Nephron (organoid): ENCODE measurements at regions not wholly inside any gene's neighbourhood (a gene's known extent, or its start where the extent isn't known, plus 50 kb on each side); places are given as distances from the start of the nearest gene placed in this dataset.
"Not testable (repeated sequence)": the region's sequence is repeated elsewhere in the genome, so short reads cannot be mapped to it uniquely, and the experiment has no call there.

Source experiments
- H3K27ac Mint-ChIP-seq, 3 experiments: 2 replicates each; pipeline ENCODE4 v1.8.0; 2020; ENCODE audit warnings: mixed read lengths in 3 of 3, mild to moderate bottlenecking in 2 of 3, moderate library complexity in 1 of 3
- H3K27me3 Mint-ChIP-seq: 2 replicates; pipeline ENCODE4 v1.8.0; 2021; ENCODE audit warnings: low read depth, mild to moderate bottlenecking, moderate library complexity, mixed read lengths
- H3K36me3 Mint-ChIP-seq: 2 replicates; pipeline ENCODE4 v1.8.0; 2020; ENCODE audit warnings: low read depth, mixed read lengths
- H3K4me1 Mint-ChIP-seq: 2 replicates; pipeline ENCODE4 v1.8.0; 2020; ENCODE audit warnings: mixed read lengths
- H3K4me3 Mint-ChIP-seq, 3 experiments: 2 replicates each; pipeline ENCODE4 v1.8.0; 2020; ENCODE audit warnings: mild to moderate bottlenecking in 3 of 3, mixed read lengths in 3 of 3, moderate library complexity in 2 of 3
- H3K9me3 Mint-ChIP-seq: 2 replicates; pipeline ENCODE4 v1.8.0; 2020; ENCODE audit warnings: mixed read lengths
- TF ChIP-seq, protein P1 (sequence below), 3 experiments: fragments of 200-600 bp; sonication (generic); IDR thresholded peaks; one replicate each; pipeline ENCODE4 v1.5.0; 2021; ENCODE audit warnings: antibody characterized with exemption in 3 of 3; ENCODE audit not compliant: unreplicated experiment in 3 of 3

DNA sequence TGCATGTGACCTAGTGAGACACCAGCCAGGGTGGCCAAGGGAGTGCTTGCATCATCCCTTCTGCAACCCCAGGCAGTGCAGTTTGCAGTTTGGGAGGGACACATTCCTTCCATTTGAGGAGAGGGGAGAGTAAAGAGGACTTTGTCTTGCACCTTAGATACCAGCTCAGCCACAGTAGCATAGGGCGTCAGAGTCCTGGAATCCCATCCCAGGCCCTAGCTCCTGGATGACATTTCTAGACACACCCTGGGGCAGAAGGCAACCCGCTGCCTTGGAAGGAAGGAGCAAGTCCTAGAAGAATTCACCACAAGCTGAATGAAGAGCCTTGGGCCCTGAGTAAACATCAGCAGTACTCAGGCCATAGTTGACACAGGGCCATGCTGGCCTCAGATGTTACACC is 680.4 kb upstream of the IMPG1 start:
- Mint-ChIP-seq H3K27me3 (no peaks in the 10 kb centered on the region), H3K27ac (no peak overlapping the region), H3K36me3 (no peaks in the 10 kb centered on the region)

DNA sequence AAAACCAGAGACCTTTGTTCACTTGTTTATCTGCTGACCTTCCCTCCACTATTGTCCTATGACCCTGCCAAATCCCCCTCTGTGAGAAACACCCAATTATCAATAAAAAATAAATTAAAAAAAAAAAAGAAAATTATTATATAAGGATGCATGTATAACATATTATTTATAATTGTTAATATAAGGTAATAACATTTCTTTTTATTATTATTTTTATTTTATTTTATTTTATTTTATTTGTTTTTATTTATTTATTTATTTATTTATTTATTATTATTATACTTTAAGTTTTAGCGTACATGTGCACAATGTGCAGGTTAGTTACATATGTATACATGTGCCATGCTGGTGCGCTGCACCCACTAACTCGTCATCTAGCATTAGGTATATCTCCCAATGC is 672.9 kb upstream of the IMPG1 start:
- not testable (repeated sequence) for H3K9me3 Mint-ChIP-seq, H3K36me3 Mint-ChIP-seq

More for the DNA sequence above, 680.4 kb upstream of the IMPG1 start:
- Mint-ChIP-seq H3K4me1 (peaks cover under 1% of the 10 kb centered on the region), H3K9me3 (peaks cover 11% of the 10 kb centered on the region), H3K4me3 (no peak overlapping the region)
- TF ChIP-seq, protein P1, sequence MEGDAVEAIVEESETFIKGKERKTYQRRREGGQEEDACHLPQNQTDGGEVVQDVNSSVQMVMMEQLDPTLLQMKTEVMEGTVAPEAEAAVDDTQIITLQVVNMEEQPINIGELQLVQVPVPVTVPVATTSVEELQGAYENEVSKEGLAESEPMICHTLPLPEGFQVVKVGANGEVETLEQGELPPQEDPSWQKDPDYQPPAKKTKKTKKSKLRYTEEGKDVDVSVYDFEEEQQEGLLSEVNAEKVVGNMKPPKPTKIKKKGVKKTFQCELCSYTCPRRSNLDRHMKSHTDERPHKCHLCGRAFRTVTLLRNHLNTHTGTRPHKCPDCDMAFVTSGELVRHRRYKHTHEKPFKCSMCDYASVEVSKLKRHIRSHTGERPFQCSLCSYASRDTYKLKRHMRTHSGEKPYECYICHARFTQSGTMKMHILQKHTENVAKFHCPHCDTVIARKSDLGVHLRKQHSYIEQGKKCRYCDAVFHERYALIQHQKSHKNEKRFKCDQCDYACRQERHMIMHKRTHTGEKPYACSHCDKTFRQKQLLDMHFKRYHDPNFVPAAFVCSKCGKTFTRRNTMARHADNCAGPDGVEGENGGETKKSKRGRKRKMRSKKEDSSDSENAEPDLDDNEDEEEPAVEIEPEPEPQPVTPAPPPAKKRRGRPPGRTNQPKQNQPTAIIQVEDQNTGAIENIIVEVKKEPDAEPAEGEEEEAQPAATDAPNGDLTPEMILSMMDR (IDR thresholded peaks at IDR 0.05; ENCODE audit: unreplicated experiment in 3 of 3): no peak

DNA sequence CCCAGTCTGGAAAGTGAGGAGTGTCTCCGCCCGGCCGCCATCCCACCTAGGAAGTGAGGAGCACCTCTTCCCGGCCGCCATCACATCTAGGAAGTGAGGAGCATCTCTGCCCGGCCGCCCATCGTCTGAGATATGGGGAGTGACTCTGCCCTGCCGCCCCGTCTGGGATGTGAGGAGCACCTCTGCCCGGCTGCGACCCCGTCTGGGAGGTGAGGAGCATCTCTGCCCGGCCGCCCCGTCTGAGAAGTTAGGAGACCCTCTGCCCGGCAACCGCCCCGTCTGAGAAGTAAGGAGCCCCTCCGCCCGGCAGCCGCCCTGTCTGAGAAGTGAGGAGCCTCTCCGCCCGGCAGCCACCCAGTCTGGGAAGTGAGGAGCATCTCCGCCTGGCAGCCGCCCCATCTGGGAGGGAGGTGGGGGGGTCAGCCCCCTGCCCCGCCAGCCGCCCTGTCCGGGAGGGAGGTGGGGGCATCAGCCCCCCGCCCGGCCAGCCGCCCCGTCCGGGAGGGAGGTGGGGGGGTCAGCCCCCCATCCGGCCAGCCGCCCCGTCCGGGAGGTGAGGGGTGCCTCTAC is 671.8 kb upstream of the IMPG1 start:
- not testable (repeated sequence) for H3K9me3 Mint-ChIP-seq, H3K27ac Mint-ChIP-seq, H3K27me3 Mint-ChIP-seq, H3K4me1 Mint-ChIP-seq, H3K36me3 Mint-ChIP-seq, H3K4me3 Mint-ChIP-seq

More for the DNA sequence above, 672.9 kb upstream of the IMPG1 start:
- not testable (repeated sequence) for H3K4me3 Mint-ChIP-seq, H3K27me3 Mint-ChIP-seq, H3K27ac Mint-ChIP-seq, H3K4me1 Mint-ChIP-seq

DNA sequence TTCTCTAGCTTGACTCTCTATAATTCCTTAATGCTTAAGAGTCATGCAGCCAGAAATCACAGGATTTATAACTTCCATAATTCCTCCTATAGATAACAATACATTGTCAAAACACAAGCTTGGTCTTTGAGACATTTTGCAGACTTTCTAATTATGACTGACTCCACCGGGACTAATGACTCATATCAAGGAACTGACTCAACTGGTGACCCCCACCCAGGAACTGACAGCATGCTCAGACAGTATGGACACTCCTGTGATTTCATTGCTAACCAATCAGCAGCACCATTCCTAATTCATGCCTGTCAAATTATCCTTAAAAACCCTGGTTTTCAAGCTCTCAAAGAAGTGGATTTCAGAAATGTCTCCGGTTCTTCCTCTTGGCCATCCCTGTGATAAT is 670.5 kb upstream of the IMPG1 start:
- TF ChIP-seq, protein P1 (IDR thresholded peaks at IDR 0.05; ENCODE audit: unreplicated experiment in 3 of 3): no peak
- Mint-ChIP-seq H3K4me3 (no peak overlapping the region), H3K36me3 (no peaks in the 10 kb centered on the region), H3K4me1 (no peaks in the 10 kb centered on the region), H3K27ac (no peak overlapping the region), H3K27me3 (no peaks in the 10 kb centered on the region), H3K9me3 (peaks cover 9% of the 10 kb centered on the region)

DNA sequence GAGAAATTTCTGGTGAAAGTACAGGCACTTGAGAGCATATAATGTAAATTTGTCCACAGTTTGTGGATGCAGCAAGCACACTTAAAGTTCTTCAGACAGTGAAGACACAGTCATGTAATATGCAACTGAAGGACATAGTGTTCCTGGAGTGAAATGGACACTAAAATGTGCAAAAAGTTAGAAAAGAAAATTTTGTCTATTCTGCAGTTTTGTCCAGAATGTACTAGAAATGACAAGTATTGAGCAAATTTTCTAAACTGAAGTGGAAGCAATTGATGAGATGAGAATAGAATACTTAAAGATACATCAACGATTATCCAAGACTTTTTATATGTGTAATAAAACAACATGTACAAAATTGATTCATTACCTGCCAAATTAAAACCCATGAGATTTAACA is 647.0 kb upstream of the IMPG1 start:
- Mint-ChIP-seq H3K36me3 (no peaks in the 10 kb centered on the region), H3K9me3 (no peaks in the 10 kb centered on the region), H3K4me3 (no peak overlapping the region), H3K27ac (no peak overlapping the region), H3K27me3 (no peaks in the 10 kb centered on the region), H3K4me1 (no peaks in the 10 kb centered on the region)
- TF ChIP-seq, protein P1 (IDR thresholded peaks at IDR 0.05; ENCODE audit: unreplicated experiment in 3 of 3): no peak

DNA sequence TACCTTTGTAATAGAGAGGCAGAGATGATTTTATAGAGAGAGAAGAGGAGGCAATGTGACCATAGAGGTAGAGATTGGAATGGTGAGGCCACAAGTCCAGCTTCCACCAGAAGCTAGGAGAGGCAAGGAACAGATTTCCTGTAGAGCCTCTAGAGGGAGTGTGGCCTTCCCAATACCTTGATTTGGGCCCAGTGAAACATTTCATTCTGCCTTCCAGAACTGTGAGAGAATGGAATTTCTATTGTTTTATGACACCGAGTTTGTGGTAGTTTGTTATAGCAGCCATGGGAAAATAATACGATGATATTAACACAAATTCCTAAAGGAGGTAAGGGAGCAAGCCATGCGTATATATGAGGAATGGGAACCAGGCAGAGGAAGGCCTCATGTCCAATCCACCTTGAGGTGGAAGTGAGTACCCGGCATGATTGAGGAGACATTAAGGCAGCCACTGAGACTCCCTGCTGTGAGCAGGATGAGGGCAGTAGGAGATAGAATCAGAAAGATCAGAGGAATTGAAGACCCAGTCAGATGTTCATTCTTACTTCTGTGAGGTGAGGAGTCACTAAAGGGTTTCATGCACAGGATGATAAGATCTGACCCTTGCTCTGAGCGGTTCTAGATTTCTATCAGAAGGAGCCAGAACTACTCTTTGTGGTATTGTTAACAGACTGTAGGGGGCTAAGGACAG is 636.3 kb upstream of the IMPG1 start:
- H3K36me3 Mint-ChIP-seq: no peaks in the 10 kb centered on the region
- no peak overlapping the region for H3K27ac Mint-ChIP-seq
- H3K27me3 Mint-ChIP-seq: no peaks in the 10 kb centered on the region
- H3K4me1 Mint-ChIP-seq: peaks cover 10% of the 10 kb centered on the region
- TF ChIP-seq, protein P1 (IDR thresholded peaks at IDR 0.05; ENCODE audit: unreplicated experiment in 3 of 3): no peak
- no peaks in the 10 kb centered on the region for H3K9me3 Mint-ChIP-seq
- no peak overlapping the region for H3K4me3 Mint-ChIP-seq

DNA sequence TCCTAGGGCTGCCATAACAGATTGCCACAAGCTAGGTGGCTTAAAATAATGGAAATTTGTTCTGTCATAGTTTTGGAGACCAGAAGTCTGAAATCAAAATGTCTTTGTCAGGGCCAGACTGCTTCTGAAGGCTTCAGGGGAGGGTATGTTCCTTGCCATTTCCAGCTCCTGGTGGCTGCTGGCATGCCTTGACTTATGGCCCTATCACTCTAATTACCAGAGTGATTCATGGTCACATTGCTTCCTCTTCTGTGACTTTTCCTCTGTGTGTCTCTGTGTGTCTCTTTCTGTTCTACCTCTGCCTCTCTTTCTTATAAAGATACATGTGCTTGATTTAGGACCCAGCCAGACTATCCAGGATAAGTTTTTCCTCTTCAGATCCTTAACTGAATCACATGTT is 635.2 kb upstream of the IMPG1 start:
- TF ChIP-seq, protein P1 (IDR thresholded peaks at IDR 0.05; ENCODE audit: unreplicated experiment in 3 of 3): no peak

More for the DNA sequence above, 635.2 kb upstream of the IMPG1 start:
- Mint-ChIP-seq H3K27me3 (no peaks in the 10 kb centered on the region), H3K4me1 (peaks cover 12% of the 10 kb centered on the region), H3K27ac (no peak overlapping the region), H3K36me3 (no peaks in the 10 kb centered on the region), H3K4me3 (no peak overlapping the region), H3K9me3 (no peaks in the 10 kb centered on the region)
